ENCODE measurements at regions not wholly inside any gene's neighbourhood (a gene's known extent, or its start where the extent isn't known, plus 50 kb on each side); places are given as distances from the start of the nearest gene placed in this dataset.

GRCh38 chr16:77590707-77591106, 131.6 kb upstream of the NUDT7 start:
- H3K4me3 ChIP-seq (ENCODE audit: low read length), result no peak overlapping the region
- TF ChIP-seq CTCF (IDR thresholded peaks at IDR 0.05; ENCODE audit: insufficient read depth, low read depth, low read length, missing control alignments), result no peak
- DNase-seq (ENCODE audit: low read depth), result no peak

DNA sequence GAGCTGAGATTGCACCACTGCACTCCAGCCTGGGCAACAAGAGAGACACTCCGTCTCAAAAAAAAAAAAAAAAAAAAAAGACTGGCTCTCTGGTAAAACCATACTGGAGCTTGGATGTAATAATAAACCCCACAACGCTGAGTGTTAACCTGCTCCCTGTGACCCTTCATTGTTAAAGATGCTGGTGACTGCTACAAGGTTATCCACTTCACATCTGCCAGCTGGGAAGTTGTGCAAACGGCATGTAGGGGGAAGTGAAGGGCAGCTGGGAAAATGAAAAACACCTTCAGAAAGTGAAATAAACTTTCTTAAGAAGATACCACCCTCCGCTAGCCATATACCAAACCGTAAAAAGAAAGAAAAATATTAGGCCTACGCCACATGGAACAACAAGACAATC, 131.0 kb upstream of the NUDT7 start:
- no peak for DNase-seq (ENCODE audit: low read depth)
- H3K4me3 ChIP-seq (ENCODE audit: low read length), result no peak overlapping the region
- no peak for TF ChIP-seq CTCF (IDR thresholded peaks at IDR 0.05; ENCODE audit: insufficient read depth, low read depth, low read length, missing control alignments)

DNA sequence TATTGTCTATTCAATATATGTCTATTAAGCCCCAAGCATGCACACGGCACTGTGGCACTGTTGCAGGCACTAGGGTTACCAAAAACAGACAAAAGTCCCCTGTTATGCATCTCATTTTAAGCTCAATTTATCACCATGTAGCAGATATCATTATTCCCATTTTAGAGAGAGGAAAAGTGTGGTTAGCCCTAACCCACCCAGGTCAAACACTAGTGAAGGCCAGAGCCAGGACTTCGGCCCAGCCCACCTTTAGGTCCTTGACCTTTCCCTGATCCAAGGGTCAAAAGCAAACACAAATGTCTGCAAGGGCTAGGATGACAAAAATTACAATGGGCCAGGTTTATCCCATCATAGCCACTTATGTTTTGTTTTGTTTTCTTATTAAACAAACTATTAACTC, 130.3 kb upstream of the NUDT7 start:
- DNase-seq (ENCODE audit: low read depth), result no peak
- no peak for TF ChIP-seq CTCF (IDR thresholded peaks at IDR 0.05; ENCODE audit: insufficient read depth, low read depth, low read length, missing control alignments)
- H3K4me3 ChIP-seq (ENCODE audit: low read length), result no peak overlapping the region

GRCh38 chr16:77594057-77594456, 128.3 kb upstream of the NUDT7 start:
- TF ChIP-seq CTCF (IDR thresholded peaks at IDR 0.05; ENCODE audit: insufficient read depth, low read depth, low read length, missing control alignments), result no peak
- H3K4me3 ChIP-seq (ENCODE audit: low read length), result no peak overlapping the region
- no peak for DNase-seq (ENCODE audit: low read depth)

DNA sequence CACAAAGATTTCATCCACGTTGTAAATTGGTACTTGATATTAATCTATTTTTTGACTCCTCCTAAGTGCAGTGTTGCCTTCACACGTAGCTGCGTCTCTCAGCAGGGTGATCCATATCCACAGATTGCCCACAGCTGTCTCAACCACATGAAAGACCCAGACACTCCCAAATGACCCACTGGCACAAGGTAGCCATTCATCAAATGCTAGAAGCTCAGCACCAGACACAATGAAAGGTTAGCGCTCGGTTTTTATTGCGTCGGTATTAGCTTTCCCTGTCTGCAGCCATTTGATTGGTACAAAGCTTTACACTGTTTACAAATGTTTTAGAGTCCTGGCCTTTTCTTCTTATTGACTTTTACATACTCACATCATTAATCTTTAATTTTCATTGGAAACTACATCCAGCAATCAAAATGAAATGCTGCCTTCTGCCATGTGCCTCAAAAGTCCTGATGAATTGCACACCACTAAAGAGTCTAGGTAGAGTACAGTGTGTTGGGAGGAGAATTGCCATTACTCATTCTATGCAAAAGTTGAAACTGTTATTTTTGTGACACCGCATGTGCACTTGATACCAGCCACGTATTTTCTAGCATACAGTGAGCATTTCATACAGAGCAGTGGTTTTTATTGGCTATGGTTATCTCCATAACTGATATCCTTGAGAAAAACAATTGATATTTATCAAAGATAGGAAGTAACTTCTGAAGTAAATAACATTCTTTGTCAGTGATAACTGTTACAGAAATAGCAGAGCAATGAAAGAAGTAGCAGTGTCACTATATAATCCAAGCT, 127.3 kb upstream of the NUDT7 start:
- no peak for TF ChIP-seq CTCF (IDR thresholded peaks at IDR 0.05; ENCODE audit: insufficient read depth, low read depth, low read length, missing control alignments)
- H3K4me3 ChIP-seq (ENCODE audit: low read length), result no peak overlapping the region
- no peak for DNase-seq (ENCODE audit: low read depth)

DNA sequence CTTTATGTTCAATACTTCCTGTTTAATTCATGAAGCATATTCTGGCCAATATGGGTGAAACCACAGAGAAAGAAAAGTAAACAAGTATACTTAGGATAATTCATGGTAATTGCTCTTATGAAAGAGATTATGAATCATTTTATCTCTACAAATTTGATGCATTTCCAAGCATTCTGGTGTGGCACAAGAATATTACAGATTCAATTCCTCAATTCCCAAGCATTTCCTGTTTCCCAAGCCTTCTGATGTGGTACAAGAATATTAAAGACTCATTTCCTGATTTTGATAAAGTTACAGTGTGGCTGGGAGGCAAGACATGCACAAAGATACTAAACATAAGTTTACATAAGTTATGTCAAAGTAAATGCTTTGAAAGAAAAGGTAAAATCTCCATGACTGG, 126.1 kb upstream of the NUDT7 start:
- no peak for TF ChIP-seq CTCF (IDR thresholded peaks at IDR 0.05; ENCODE audit: insufficient read depth, low read depth, low read length, missing control alignments)

More for the DNA sequence above, 126.1 kb upstream of the NUDT7 start:
- no peak overlapping the region for H3K4me3 ChIP-seq (ENCODE audit: low read length)
- peak; percentile 17 for DNase-seq (ENCODE audit: low read depth)
